OCI-LY1 (cell line): ENCODE measurements at regions not wholly inside any gene's neighbourhood (a gene's known extent, or its start where the extent isn't known, plus 50 kb on each side); places are given as distances from the start of the nearest gene placed in this dataset.

Experiments
- CTCF ChIP-seq: fragments of 200-600 bp; sonication (generic), shearing (Covaris generic); IDR thresholded peaks from 2 replicates; pipeline ENCODE4 v1.5.1; 2017; ENCODE audit warnings: mild to moderate bottlenecking, antibody characterized with exemption, low read length, moderate library complexity, mixed read lengths
- EZH2 ChIP-seq: fragments of 200-600 bp; sonication (generic), shearing (Covaris generic); IDR thresholded peaks from 2 replicates; pipeline ENCODE4 v1.8.0; 2017; ENCODE audit warnings: borderline replicate concordance, mixed run types, mild to moderate bottlenecking, antibody characterized with exemption, low read length, moderate library complexity, mixed read lengths

DNA sequence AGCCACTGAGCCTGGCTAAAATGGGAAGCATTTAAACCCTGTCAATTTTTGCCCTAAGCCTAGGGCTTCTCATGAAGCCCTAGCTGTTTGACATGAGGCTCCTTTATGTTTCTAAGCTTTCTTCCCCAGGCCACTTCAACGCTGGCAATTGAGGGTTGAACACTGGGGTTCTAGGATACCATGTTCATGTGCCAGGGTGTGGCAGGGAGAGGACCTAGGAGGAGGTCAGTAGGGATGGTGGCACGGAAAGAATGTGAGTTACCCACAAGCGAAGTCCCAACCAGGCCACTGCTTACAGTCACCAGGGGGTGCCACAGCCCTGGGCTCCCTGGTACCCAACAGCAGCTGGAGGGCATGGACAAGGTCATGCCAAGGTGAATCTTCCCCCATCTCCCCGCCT, 90.8 kb upstream of the AJAP1 start:
- no peak for TF ChIP-seq CTCF
- TF ChIP-seq EZH2: no peak
